Activated T-cell treated with anti-CD3 and anti-CD28 coated beads, Interleukin-2, amount 50 U/mL, for 4 hours (primary cell): ENCODE measurements at regions not wholly inside any gene's neighbourhood (a gene's known extent, or its start where the extent isn't known, plus 50 kb on each side); places are given as distances from the start of the nearest gene placed in this dataset.

ENCODE experiments used
- ATAC-seq, 2 donors: fragments of 200-7000 bp; cut with Tn5 transposase; one replicate each; pipeline ENCODE4 v1.10.0; 2021
- DNase-seq: peaks from one replicate; pipeline ENCODE4 v3.0.0-alpha.2; 2020
- H3K27me3 Mint-ChIP-seq: one replicate; pipeline ENCODE4 v1.8.0; 2021; ENCODE audit warnings: low read depth, mixed read lengths
- H3K36me3 Mint-ChIP-seq: one replicate; pipeline ENCODE4 v1.8.0; 2022; ENCODE audit warnings: mixed read lengths; ENCODE audit not compliant: insufficient read depth
- H3K4me1 Mint-ChIP-seq: one replicate; pipeline ENCODE4 v1.8.0; 2021; ENCODE audit warnings: low read depth, mixed read lengths
- H3K4me3 Mint-ChIP-seq: one replicate; pipeline ENCODE4 v1.8.0; 2021; ENCODE audit warnings: mild to moderate bottlenecking, moderate library complexity, mixed read lengths
- H3K9me3 Mint-ChIP-seq: one replicate; pipeline ENCODE4 v1.8.0; 2021; ENCODE audit warnings: mixed read lengths

DNA sequence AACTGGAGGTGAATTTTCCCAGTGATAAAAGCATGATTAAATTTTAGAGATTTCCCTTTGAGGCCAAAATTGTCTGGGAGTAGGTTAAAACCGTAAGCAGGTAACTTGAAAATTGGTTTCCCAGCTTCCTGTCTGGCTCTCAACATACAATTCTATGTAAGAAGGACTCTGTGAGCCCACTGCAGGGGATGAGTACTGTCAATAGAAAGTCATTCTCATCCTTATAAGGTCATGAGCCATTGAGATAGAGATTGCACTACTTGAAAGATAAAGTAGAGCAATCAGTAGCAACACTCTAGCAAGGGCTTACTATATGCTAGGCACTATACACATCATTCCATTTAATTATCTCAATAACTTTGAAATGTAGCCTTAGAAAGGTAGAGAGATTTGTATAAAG, 225.6 kb upstream of the HMGA2 start:
- H3K9me3 Mint-ChIP-seq: no peaks in the 10 kb centered on the region
- DNase-seq (no peak), ATAC-seq (no peak)
- H3K4me1 Mint-ChIP-seq: no peaks in the 10 kb centered on the region
- no peak overlapping the region for H3K4me3 Mint-ChIP-seq
- peaks cover 16% of the 10 kb centered on the region for H3K27me3 Mint-ChIP-seq
- H3K36me3 Mint-ChIP-seq: no peaks in the 10 kb centered on the region

GRCh38 chr12:65602253-65602609, 222.1 kb upstream of the HMGA2 start:
- Mint-ChIP-seq H3K36me3 (no peaks in the 10 kb centered on the region), H3K9me3 (no peaks in the 10 kb centered on the region), H3K4me3 (no peak overlapping the region), H3K4me1 (no peaks in the 10 kb centered on the region), H3K27me3 (peaks cover 14% of the 10 kb centered on the region)
- no peak for DNase-seq
- no peak for ATAC-seq

GRCh38 chr12:65602610-65603295, 221.5 kb upstream of the HMGA2 start:
- ATAC-seq (peak; percentile 59 to 65), DNase-seq (no peak)
- Mint-ChIP-seq H3K27me3 (peaks cover 14% of the 10 kb centered on the region), H3K36me3 (no peaks in the 10 kb centered on the region), H3K9me3 (no peaks in the 10 kb centered on the region), H3K4me1 (no peaks in the 10 kb centered on the region), H3K4me3 (no peak overlapping the region)

GRCh38 chr12:65603438-65604351, 220.6 kb upstream of the HMGA2 start:
- Mint-ChIP-seq H3K36me3 (no peaks in the 10 kb centered on the region), H3K9me3 (no peaks in the 10 kb centered on the region), H3K4me1 (no peaks in the 10 kb centered on the region), H3K27me3 (peaks cover 14% of the 10 kb centered on the region), H3K4me3 (no peak overlapping the region)
- ATAC-seq: no peak
- no peak for DNase-seq

DNA sequence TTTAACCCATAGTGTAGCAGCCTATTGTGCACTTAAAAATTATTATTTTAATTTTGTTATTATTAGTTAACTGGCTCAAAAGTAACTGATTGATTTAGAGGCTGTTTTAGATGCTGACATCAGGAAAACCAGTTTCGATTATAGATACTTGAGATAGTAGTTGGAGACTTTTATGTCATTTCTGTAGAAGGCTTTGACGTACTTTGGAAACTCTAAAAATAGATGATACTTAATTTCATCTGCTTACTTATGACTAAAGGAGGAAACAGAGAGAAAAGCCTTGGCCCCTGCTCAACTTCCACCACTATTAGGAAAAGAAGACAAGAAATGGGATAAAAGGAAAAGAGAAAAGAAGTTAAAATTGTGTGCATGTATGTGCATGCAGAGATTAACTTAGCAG, 219.3 kb upstream of the HMGA2 start:
- Mint-ChIP-seq H3K36me3 (no peaks in the 10 kb centered on the region), H3K27me3 (peaks cover 14% of the 10 kb centered on the region), H3K4me1 (no peaks in the 10 kb centered on the region), H3K9me3 (no peaks in the 10 kb centered on the region), H3K4me3 (no peak overlapping the region)
- no peak for DNase-seq
- no peak for ATAC-seq

- Mint-ChIP-seq H3K4me3 (no peak overlapping the region), H3K9me3 (no peaks in the 10 kb centered on the region), H3K4me1 (no peaks in the 10 kb centered on the region), H3K27me3 (peaks cover 12% of the 10 kb centered on the region), H3K36me3 (no peaks in the 10 kb centered on the region)
- DNase-seq (no peak), ATAC-seq (no peak)
Measured at GRCh38 chr12:65606008-65606766, 218.1 kb upstream of the HMGA2 start.

GRCh38 chr12:65607401-65607841, 216.9 kb upstream of the HMGA2 start:
- Mint-ChIP-seq H3K9me3 (no peaks in the 10 kb centered on the region), H3K4me3 (no peak overlapping the region), H3K4me1 (no peaks in the 10 kb centered on the region), H3K36me3 (no peaks in the 10 kb centered on the region), H3K27me3 (peaks cover 3% of the 10 kb centered on the region)
- ATAC-seq (no peak), DNase-seq (no peak)

GRCh38 chr12:65608319-65608916, 215.9 kb upstream of the HMGA2 start:
- Mint-ChIP-seq H3K36me3 (no peaks in the 10 kb centered on the region), H3K4me3 (no peak overlapping the region), H3K27me3 (peaks cover 2% of the 10 kb centered on the region), H3K4me1 (no peaks in the 10 kb centered on the region), H3K9me3 (no peaks in the 10 kb centered on the region)
- no peak for DNase-seq
- ATAC-seq: no peak

DNA sequence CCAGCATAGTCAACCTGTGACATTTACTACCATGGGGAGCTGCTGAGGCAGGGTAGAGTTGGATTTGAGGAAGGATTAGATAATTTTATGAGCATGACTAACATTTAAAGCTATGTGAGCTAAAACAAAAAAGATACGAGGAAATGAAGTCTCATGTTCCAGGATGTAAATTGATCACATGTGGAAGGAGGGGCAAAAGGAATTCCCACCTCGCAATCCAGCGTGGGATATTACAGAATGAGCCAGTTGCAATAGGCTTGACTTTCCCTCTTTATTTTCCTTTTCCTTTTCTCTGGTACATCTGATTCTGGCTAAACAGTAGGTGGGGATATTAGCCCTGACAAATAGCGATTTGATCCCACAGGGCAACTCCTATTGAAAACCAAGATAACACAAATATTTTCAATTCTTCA, 214.9 kb upstream of the HMGA2 start:
- Mint-ChIP-seq H3K4me3 (no peak overlapping the region), H3K4me1 (no peaks in the 10 kb centered on the region), H3K36me3 (no peaks in the 10 kb centered on the region), H3K9me3 (no peaks in the 10 kb centered on the region), H3K27me3 (peaks cover 2% of the 10 kb centered on the region)
- DNase-seq (no peak), ATAC-seq (no peak)

- H3K36me3 Mint-ChIP-seq: no peaks in the 10 kb centered on the region
- no peak overlapping the region for H3K4me3 Mint-ChIP-seq
- ATAC-seq: no peak
Measured at GRCh38 chr12:65611396-65611795, 212.9 kb upstream of the HMGA2 start.

DNA sequence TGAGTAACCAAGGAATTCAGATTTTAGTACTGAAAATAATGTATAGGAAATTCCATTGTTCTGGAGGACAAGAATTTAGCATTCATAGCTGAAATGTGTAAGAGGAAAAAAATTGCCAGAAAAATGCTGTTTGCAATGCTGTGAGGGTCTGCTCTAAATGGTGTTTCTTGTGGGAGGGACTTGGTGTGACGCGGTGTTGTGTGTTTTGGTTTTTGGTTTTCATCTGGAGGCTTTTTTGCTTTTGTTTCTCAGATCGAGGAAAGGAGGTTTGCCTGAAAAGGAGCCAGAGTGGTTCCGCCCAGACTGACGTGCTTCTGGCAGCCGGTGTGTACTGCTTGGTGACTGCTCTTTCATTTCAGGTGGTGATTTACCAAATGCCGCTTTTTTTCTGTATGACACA, 211.8 kb upstream of the HMGA2 start:
- no peak overlapping the region for H3K4me3 Mint-ChIP-seq
- DNase-seq: no peak
- no peak for ATAC-seq

More at GRCh38 chr12:65611396-65611795, 212.9 kb upstream of the HMGA2 start:
- DNase-seq: no peak
- H3K4me1 Mint-ChIP-seq: no peaks in the 10 kb centered on the region
- no peaks in the 10 kb centered on the region for H3K9me3 Mint-ChIP-seq
- H3K27me3 Mint-ChIP-seq: peaks cover 5% of the 10 kb centered on the region

GRCh38 chr12:65613692-65614091, 210.6 kb upstream of the HMGA2 start:
- no peaks in the 10 kb centered on the region for H3K36me3 Mint-ChIP-seq
- DNase-seq (no peak), ATAC-seq (no peak)
- H3K27me3 Mint-ChIP-seq: peaks cover 6% of the 10 kb centered on the region
- no peaks in the 10 kb centered on the region for H3K4me1 Mint-ChIP-seq
- no peak overlapping the region for H3K4me3 Mint-ChIP-seq
- no peaks in the 10 kb centered on the region for H3K9me3 Mint-ChIP-seq

More for the DNA sequence above, 211.8 kb upstream of the HMGA2 start:
- no peaks in the 10 kb centered on the region for H3K36me3 Mint-ChIP-seq
- H3K9me3 Mint-ChIP-seq: no peaks in the 10 kb centered on the region
- H3K4me1 Mint-ChIP-seq: no peaks in the 10 kb centered on the region
- H3K27me3 Mint-ChIP-seq: peaks cover 5% of the 10 kb centered on the region

DNA sequence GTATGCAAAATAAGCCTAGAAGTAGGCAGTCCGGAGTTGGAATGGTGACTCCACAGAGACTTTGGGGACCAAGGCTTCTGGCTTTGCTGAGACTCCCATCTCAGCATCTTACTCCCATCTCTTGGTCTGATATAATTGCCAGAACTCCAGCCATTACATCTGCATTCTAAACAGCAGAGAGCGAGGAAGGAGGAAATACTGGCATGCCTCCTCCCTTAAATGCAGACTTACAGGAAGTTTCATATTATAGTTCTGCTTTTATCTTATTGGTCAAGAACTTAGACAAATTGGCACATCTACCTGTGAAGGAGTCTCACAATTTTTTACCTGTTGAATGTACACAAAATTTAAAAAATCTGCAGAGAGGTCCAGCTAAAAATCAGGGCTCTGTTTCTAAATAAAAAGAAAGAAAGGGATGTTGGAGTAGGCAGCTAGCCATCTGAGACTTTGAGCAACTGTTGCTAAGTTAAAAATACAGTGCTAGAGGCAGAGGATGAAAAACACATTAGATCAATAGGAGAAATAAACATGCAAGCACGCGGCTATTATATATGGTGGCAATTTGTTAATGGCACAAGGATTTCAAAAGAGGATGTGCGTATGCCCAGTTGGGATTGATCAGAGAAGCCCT, 209.9 kb upstream of the HMGA2 start:
- H3K4me3 Mint-ChIP-seq: no peak overlapping the region
- peaks cover 8% of the 10 kb centered on the region for H3K27me3 Mint-ChIP-seq
- H3K36me3 Mint-ChIP-seq: no peaks in the 10 kb centered on the region
- no peaks in the 10 kb centered on the region for H3K9me3 Mint-ChIP-seq
- ATAC-seq: no peak
- no peaks in the 10 kb centered on the region for H3K4me1 Mint-ChIP-seq
- DNase-seq: no peak

GRCh38 chr12:65615118-65615517, 209.2 kb upstream of the HMGA2 start:
- no peaks in the 10 kb centered on the region for H3K36me3 Mint-ChIP-seq
- no peak for DNase-seq
- ATAC-seq: no peak
- H3K4me3 Mint-ChIP-seq: no peak overlapping the region
- H3K4me1 Mint-ChIP-seq: no peaks in the 10 kb centered on the region
- H3K9me3 Mint-ChIP-seq: no peaks in the 10 kb centered on the region
- peaks cover 8% of the 10 kb centered on the region for H3K27me3 Mint-ChIP-seq
